ENCODE measurements at regions not wholly inside any gene's neighbourhood (a gene's known extent, or its start where the extent isn't known, plus 50 kb on each side); places are given as distances from the start of the nearest gene placed in this dataset.

DNA sequence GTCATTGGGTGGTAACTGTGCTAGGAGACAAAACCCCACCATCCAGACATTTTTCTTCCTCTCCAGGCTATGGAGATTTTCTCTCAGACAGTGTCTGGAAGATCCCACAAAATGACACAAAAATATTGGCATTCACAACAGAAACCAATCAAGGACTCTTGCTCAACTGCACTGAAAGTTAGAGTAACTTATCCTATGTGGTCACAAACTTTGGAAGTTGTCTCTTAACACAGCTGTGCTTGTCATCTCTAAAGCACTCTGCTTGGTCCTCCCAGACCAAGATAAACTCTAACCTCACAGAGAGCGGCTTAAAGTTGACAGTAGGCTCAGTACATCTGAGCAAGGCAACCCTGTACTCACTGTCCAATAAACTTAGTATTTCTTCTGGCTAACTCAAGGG is 74.9 kb downstream of the AKR1C4 start:
- TF ChIP-seq, protein P1, sequence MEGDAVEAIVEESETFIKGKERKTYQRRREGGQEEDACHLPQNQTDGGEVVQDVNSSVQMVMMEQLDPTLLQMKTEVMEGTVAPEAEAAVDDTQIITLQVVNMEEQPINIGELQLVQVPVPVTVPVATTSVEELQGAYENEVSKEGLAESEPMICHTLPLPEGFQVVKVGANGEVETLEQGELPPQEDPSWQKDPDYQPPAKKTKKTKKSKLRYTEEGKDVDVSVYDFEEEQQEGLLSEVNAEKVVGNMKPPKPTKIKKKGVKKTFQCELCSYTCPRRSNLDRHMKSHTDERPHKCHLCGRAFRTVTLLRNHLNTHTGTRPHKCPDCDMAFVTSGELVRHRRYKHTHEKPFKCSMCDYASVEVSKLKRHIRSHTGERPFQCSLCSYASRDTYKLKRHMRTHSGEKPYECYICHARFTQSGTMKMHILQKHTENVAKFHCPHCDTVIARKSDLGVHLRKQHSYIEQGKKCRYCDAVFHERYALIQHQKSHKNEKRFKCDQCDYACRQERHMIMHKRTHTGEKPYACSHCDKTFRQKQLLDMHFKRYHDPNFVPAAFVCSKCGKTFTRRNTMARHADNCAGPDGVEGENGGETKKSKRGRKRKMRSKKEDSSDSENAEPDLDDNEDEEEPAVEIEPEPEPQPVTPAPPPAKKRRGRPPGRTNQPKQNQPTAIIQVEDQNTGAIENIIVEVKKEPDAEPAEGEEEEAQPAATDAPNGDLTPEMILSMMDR (IDR thresholded peaks at IDR 0.05) = no peak
- TF ChIP-seq POLR2A (IDR thresholded peaks at IDR 0.05) = no peak

All from testis (tissue), 2 donors.